HepG2 (cell line): ENCODE measurements at regions not wholly inside any gene's neighbourhood (a gene's known extent, or its start where the extent isn't known, plus 50 kb on each side); places are given as distances from the start of the nearest gene placed in this dataset.

Experiments
- ATAC-seq: fragments of 200-7000 bp; cut with Tn5 transposase; 3 replicates; pipeline ENCODE4 v1.9.1; 2020; ENCODE audit warnings: mild to moderate bottlenecking, moderate library complexity
- BruUV-seq: library from RNA; stranded (reverse); fragments of 400-500 nt; replicated peaks from 2 replicates; lab custom pipeline; 2021; lab: Mats Ljungman, UMichigan
- CTCF ChIA-PET: fragments of 300-600 bp; formaldehyde crosslinking; extraction: SDS; loops from one replicate; lab custom pipeline; 2021; ENCODE audit warnings: low total read pairs, inconsistent platforms, low intra/inter-chr PET ratio; lab: Yijun Ruan, JAX
- POLR2A ChIA-PET: fragments of 350-600 bp; sonication (Branson Sonifier 250); formaldehyde crosslinking; loops from one replicate; lab custom pipeline; 2020; ENCODE audit warnings: antibody characterized with exemption, inconsistent platforms; lab: Yijun Ruan, JAX
- DNase-seq: peaks from one replicate; pipeline ENCODE4 v3.0.0-alpha.2; 2015; ENCODE audit warnings: low spot score
- FAIRE-seq: peaks from 3 replicates; lab custom pipeline; 2011; peaks lifted over from hg19 to GRCh38; lab: Jason Lieb, UNC
- H2AFZ ChIP-seq: one replicate; pipeline ENCODE4 v1.6.1; 2011; ENCODE audit warnings: low read length, inconsistent platforms
- H3K27ac ChIP-seq: fragments of 300-600 bp; 3 replicates; pipeline ENCODE4 v1.8.0; 2011; ENCODE audit warnings: mixed run types, mild to moderate bottlenecking, mixed read lengths, low read length, inconsistent platforms; ENCODE audit not compliant: insufficient read depth; ENCODE audit errors: extremely low read length
- H3K27me3 ChIP-seq, 2 experiments: fragments of 200-600 bp in 1 of 2; 2 replicates in 1 of 2; 3 replicates in 1 of 2; pipeline versions ENCODE4 v1.6.0 to v1.8.0; 2011; ENCODE audit warnings: low read length in 2 of 2, mild to moderate bottlenecking in 2 of 2, moderate library complexity in 2 of 2, inconsistent platforms in 1 of 2; ENCODE audit not compliant: insufficient read depth in 2 of 2, control insufficient read depth in 1 of 2
- H3K36me3 ChIP-seq, 2 experiments: fragments of 200-600 bp in 1 of 2; replicated peaks in 1 of 2; 2 replicates in 1 of 2; 3 replicates in 1 of 2; pipeline versions ENCODE4 v1.5.1 to v1.8.0; 2011; ENCODE audit warnings: low read length in 2 of 2, inconsistent platforms in 1 of 2; ENCODE audit not compliant: insufficient read depth in 2 of 2, control insufficient read depth in 1 of 2
- H3K4me1 ChIP-seq: 2 replicates; pipeline ENCODE4 v1.5.1; 2012; ENCODE audit warnings: low read length, inconsistent platforms; ENCODE audit not compliant: insufficient read depth
- H3K4me2 ChIP-seq: 2 replicates; pipeline ENCODE4 v1.6.0; 2011; ENCODE audit warnings: low read depth, low read length, inconsistent platforms
- H3K4me3 ChIP-seq, 3 experiments: fragments of 200-600 bp in 1 of 3; sonication (generic), shearing (Covaris generic) in 1 of 3; replicated peaks in 1 of 3; 2 replicates each; pipeline ENCODE4 v1.5.1; 2011 to 2016; ENCODE audit warnings: low read length in 3 of 3, inconsistent platforms in 2 of 3, low read depth in 2 of 3, mild to moderate bottlenecking in 2 of 3, control low read depth in 1 of 3, mixed read lengths in 1 of 3; ENCODE audit not compliant: insufficient read depth in 1 of 3
- H3K79me2 ChIP-seq: one replicate; pipeline ENCODE4 v1.6.1; 2011; ENCODE audit warnings: low read length, inconsistent platforms; ENCODE audit not compliant: insufficient read depth
- H3K9ac ChIP-seq: 2 replicates; pipeline ENCODE4 v1.6.0; 2011; ENCODE audit warnings: mild to moderate bottlenecking, low read depth, low read length, inconsistent platforms; ENCODE audit not compliant: insufficient read depth
- H3K9me3 ChIP-seq: 2 replicates; pipeline ENCODE4 v1.5.1; 2012; ENCODE audit warnings: mild to moderate bottlenecking, low read length
- H4K20me1 ChIP-seq: 2 replicates; pipeline ENCODE4 v1.6.0; 2011; ENCODE audit warnings: inconsistent platforms, mild to moderate bottlenecking, low read length, moderate library complexity; ENCODE audit not compliant: insufficient read depth
- ELF4 ChIP-seq: sonication (generic); formaldehyde crosslinking; IDR thresholded peaks from 2 replicates; pipeline ENCODE4 v1.5.0; 2020; ENCODE audit warnings: missing genetic modification reagents, mild to moderate bottlenecking, moderate library complexity, borderline replicate concordance
- KAT2B ChIP-seq: fragments of 150-350 bp; IDR thresholded peaks from 2 replicates; pipeline ENCODE4 v1.6.1; 2014; ENCODE audit warnings: low read depth, low read length, borderline replicate concordance
- MAFG ChIP-seq: sonication (generic); formaldehyde crosslinking; IDR thresholded peaks from 2 replicates; pipeline ENCODE4 v1.5.1; 2020; ENCODE audit warnings: mild to moderate bottlenecking, missing genetic modification reagents
- MNT ChIP-seq: fragments of 450-650 bp; IDR thresholded peaks from 2 replicates; pipeline ENCODE4 v1.6.1; 2016
- MTA3 ChIP-seq: sonication (generic); formaldehyde crosslinking; IDR thresholded peaks from 2 replicates; pipeline ENCODE4 v1.4.0; 2020; ENCODE audit warnings: missing genetic modification reagents
- NR2F2 ChIP-seq: IDR thresholded peaks from 2 replicates; pipeline ENCODE4 v1.6.1; 2012; ENCODE audit warnings: low read depth, inconsistent platforms, borderline replicate concordance
- POLR2A ChIP-seq, 2 experiments: IDR thresholded peaks; 2 replicates each; pipeline ENCODE4 v1.6.1; 2011; ENCODE audit warnings: low read depth in 2 of 2, low read length in 2 of 2, mild to moderate bottlenecking in 1 of 2, moderate library complexity in 1 of 2; ENCODE audit not compliant: insufficient read depth in 1 of 2
- ZNF569 ChIP-seq: sonication (generic); formaldehyde crosslinking; IDR thresholded peaks from 2 replicates; pipeline ENCODE4 v1.5.0; 2020; ENCODE audit warnings: mild to moderate bottlenecking, missing genetic modification reagents, moderate library complexity, borderline replicate concordance
- ZNF75D ChIP-seq: sonication (generic); formaldehyde crosslinking; IDR thresholded peaks from 2 replicates; pipeline ENCODE4 v1.8.1; 2023; ENCODE audit warnings: missing genetic modification reagents, mild to moderate bottlenecking, borderline replicate concordance
- WGBS: methylation state at CpG from one replicate; pipeline ENCODE4 v1.1.6; 2017; ENCODE audit warnings: low lambda C conversion rate; 5-methylcytosine and 5-hydroxymethylcytosine counted together
- in situ Hi-C: cut with HindIII; loops from 2 replicates; pipeline ENCODE4 v1.10.0; 2017; ENCODE audit warnings: low pct_unique_long_range_greater_than_20kb; ENCODE audit not compliant: extremely low pct_ligation_motif_present
- intact Hi-C: fragments of 100-400 bp; cut with micrococcal nuclease; formaldehyde crosslinking; loops from one replicate; pipeline ENCODE4 v1.10.0; 2022; ENCODE audit not compliant: unreplicated experiment

- Histone ChIP-seq H2AFZ (no peak overlapping the region), H3K4me1 (no peaks in the 10 kb centered on the region), H3K4me2 (no peak overlapping the region), H3K9ac (no peak overlapping the region), H3K27ac (no peak overlapping the region), H3K9me3 (no peaks in the 10 kb centered on the region), H3K79me2 (no peaks in the 10 kb centered on the region), H3K36me3 (no peaks in the 10 kb centered on the region), H4K20me1 (no peaks in the 10 kb centered on the region), H3K27me3 (no peaks in the 10 kb centered on the region), H3K4me3 (no peak overlapping the region)
- ATAC-seq: no peak
- no peak for DNase-seq
- 79% methylated on average over 2 of the region's 2 CpGs for WGBS
- FAIRE-seq: no peak
- POLR2A ChIA-PET: no interaction called here
- CTCF ChIA-PET: interaction anchor here (1.8 kb wide), 1 partner anchor 154 kb away, joined by 8 read pairs; no protein-coding TSS in a partner anchor
- intact Hi-C loops (loop anchor here (1.0 kb wide), 3 partner anchors 153 to 227 kb away; partner anchors contain the start of gene GNAI1), in situ Hi-C loops (loop anchor here (10.0 kb wide), 2 partner anchors 153 to 233 kb away; partner anchors contain the start of gene GNAI1)
- no TSS peak for BruUV-seq
- TF ChIP-seq MTA3 (CRISPR knock-in tag): no peak
- TF ChIP-seq MNT: no peak
- TF ChIP-seq ZNF75D (CRISPR knock-in tag): no peak
- TF ChIP-seq NR2F2: no peak
- TF ChIP-seq ELF4: no peak
- no peak for TF ChIP-seq MAFG (CRISPR knock-in tag)
- no peak for TF ChIP-seq ZNF569 (CRISPR knock-in tag)
- no peak for TF ChIP-seq KAT2B
- TF ChIP-seq POLR2A (IDR thresholded peaks at IDR 0.05; ENCODE audit: insufficient read depth in 1 of 2, low read depth in 2 of 2, low read length in 2 of 2): no peak
These were observed 153.0 kb downstream of the GNAI1 start for GRCh38 chr7:80287400-80288174.
